Embryonic facial prominence (tissue), 1 donor: ENCODE measurements at regions not wholly inside any gene's neighbourhood (a gene's known extent, or its start where the extent isn't known, plus 50 kb on each side); places are given as distances from the start of the nearest gene placed in this dataset.

Source experiments
- DNase-seq: peaks from one replicate; pipeline ENCODE4 v3.0.0-alpha.2; 2016; ENCODE audit errors: extremely low spot score

GRCh38 chr14:34218881-34219280, 243.2 kb downstream of the SPTSSA start:
- DNase-seq, result no peak

GRCh38 chr14:34214961-34215360, 247.1 kb downstream of the SPTSSA start:
- DNase-seq, result no peak

GRCh38 chr14:34213332-34213731, 248.7 kb downstream of the SPTSSA start:
- no peak for DNase-seq

- DNase-seq, result no peak
Measured at GRCh38 chr14:34212172-34212929, 249.7 kb downstream of the SPTSSA start.

GRCh38 chr14:34211732-34212131, 250.3 kb downstream of the SPTSSA start:
- DNase-seq, result no peak

GRCh38 chr14:34208532-34208931, 253.5 kb downstream of the SPTSSA start:
- no peak for DNase-seq

GRCh38 chr14:34205799-34206198, 254.9 kb upstream of the EGLN3 start:
- DNase-seq, result no peak

- DNase-seq, result no peak
Measured at GRCh38 chr14:34204774-34205173, 253.9 kb upstream of the EGLN3 start.

- DNase-seq, result no peak
Measured at GRCh38 chr14:34203251-34203722, 252.4 kb upstream of the EGLN3 start.

GRCh38 chr14:34201909-34202637, 251.2 kb upstream of the EGLN3 start:
- no peak for DNase-seq

GRCh38 chr14:34199585-34199984, 248.7 kb upstream of the EGLN3 start:
- DNase-seq, result no peak

- no peak for DNase-seq
Measured at GRCh38 chr14:34198096-34198495, 247.2 kb upstream of the EGLN3 start.

- DNase-seq, result no peak
Measured at GRCh38 chr14:34195964-34196363, 245.1 kb upstream of the EGLN3 start.

- DNase-seq, result no peak
Measured at GRCh38 chr14:34190717-34191116, 239.8 kb upstream of the EGLN3 start.

- no peak for DNase-seq
Measured at GRCh38 chr14:34189866-34190265, 239.0 kb upstream of the EGLN3 start.

- DNase-seq, result no peak
Measured at GRCh38 chr14:34187519-34188044, 236.7 kb upstream of the EGLN3 start.

GRCh38 chr14:34187061-34187460, 236.2 kb upstream of the EGLN3 start:
- no peak for DNase-seq

- no peak for DNase-seq
Measured at GRCh38 chr14:34184126-34184525, 233.3 kb upstream of the EGLN3 start.

GRCh38 chr14:34183478-34183877, 232.6 kb upstream of the EGLN3 start:
- DNase-seq, result no peak

GRCh38 chr14:34181338-34181737, 230.5 kb upstream of the EGLN3 start:
- DNase-seq, result no peak

GRCh38 chr14:34180869-34181268, 230.0 kb upstream of the EGLN3 start:
- no peak for DNase-seq

GRCh38 chr14:34180434-34180833, 229.6 kb upstream of the EGLN3 start:
- DNase-seq, result no peak

GRCh38 chr14:34179727-34180126, 228.9 kb upstream of the EGLN3 start:
- DNase-seq, result no peak
